ENCODE measurements at regions not wholly inside any gene's neighbourhood (a gene's known extent, or its start where the extent isn't known, plus 50 kb on each side); places are given as distances from the start of the nearest gene placed in this dataset.

- no peak for DNase-seq
Measured at GRCh38 chr13:53901593-53901992, 873.0 kb downstream of the OLFM4 start.

DNA sequence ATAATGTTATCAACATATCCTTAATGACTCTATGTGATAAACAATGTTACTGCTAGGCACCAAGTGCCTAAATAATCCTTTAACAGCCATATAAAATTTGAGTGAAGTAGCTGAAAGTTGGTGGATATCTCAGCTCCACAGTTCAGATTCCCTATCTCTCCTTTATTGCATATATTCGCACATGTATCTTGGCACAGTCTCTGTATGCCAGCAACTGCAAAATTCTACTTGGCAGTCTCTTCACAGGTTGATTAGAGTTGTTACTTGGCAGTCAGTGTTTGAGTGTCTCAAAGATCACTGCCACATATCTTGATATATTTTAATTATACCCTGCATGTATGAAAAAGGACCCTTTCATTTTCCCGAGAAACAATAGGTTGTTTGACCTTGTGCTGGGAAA is 879.3 kb downstream of the OLFM4 start:
- no peak for DNase-seq

- no peak for DNase-seq
Measured at GRCh38 chr13:53920916-53921315, 892.3 kb downstream of the OLFM4 start.

- no peak for DNase-seq
Measured at GRCh38 chr13:53921473-53921872, 892.9 kb downstream of the OLFM4 start.

DNA sequence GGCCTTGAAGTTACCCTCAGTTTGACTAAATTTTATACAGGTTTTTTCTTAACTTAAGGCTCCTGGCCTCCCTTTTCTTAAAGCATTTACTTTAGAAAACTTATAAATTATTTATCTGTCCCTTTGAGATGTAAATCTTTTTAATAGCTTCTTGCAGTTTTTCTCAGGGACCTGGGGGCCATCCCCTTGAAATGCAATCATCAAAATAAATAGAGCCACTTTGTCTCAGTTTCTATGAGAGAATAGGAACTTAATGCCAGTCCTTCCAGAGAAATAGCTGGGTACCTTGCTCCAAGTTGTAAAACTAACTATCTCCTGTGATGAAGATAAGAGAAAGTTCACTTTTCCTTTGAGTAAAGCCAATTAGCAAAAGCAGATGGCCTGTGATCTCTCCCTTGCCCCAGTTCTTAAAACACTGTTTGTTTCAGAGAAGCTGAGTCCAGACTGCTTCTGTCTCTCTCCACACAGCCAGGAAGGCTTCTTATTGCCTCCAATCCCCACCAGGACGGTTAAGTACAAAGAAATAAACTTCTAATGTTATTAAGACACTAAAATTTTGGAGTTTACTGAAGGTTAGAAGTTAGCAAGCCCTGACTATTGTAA is 913.1 kb downstream of the OLFM4 start:
- DNase-seq, result no peak

- no peak for DNase-seq
Measured at GRCh38 chr13:53946500-53946899, 917.9 kb downstream of the OLFM4 start.

- DNase-seq, result no peak
Measured at GRCh38 chr13:53953183-53953582, 924.6 kb downstream of the OLFM4 start.
